Hypothalamus (tissue), 51 donors: ENCODE measurements at regions not wholly inside any gene's neighbourhood (a gene's known extent, or its start where the extent isn't known, plus 50 kb on each side); places are given as distances from the start of the nearest gene placed in this dataset.

Experiments used
- DNase-seq, 51 donors: peaks; one replicate each; lab custom pipeline; 2025; lab: John Stamatoyannopoulos, UW

DNA sequence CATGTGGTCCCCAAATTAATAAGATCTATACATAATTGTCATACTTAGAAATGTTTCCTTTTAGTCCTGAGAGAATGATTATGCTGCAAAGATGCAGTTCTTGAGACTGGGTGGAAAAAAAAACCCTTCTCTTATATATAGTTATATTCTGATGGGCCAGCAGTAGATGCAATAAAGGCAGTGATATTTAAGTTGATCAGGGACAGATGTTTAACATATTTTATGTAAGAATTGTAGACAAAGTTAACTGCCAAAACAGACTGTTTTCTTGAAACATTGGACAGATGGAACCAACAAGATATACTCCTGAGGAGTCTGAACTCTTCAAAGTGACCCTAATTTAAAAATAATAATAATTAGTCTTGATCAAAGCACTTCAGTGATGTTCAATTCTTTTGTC, 172.0 kb upstream of the LRIG1 start:
- DNase-seq: no peak

DNA sequence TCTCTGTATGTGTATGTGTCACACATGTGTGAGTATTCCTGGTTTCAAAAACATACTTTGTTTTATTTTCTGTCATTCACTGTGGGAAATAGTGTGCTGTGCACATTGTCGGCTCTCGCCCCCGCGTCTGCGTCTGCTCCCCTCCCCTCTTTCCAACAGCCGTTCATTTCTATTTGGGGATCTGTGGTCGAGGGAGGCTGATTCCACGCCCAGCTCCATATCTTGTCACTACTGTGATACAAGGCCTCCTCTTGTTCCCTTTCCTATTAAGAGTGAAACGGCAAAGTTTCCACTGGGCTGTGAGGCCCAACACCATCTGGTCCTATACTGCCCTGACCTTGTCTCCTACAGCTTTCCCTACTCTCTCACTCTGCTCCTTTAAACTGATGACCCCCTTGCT, 172.5 kb upstream of the LRIG1 start:
- no peak for DNase-seq

DNA sequence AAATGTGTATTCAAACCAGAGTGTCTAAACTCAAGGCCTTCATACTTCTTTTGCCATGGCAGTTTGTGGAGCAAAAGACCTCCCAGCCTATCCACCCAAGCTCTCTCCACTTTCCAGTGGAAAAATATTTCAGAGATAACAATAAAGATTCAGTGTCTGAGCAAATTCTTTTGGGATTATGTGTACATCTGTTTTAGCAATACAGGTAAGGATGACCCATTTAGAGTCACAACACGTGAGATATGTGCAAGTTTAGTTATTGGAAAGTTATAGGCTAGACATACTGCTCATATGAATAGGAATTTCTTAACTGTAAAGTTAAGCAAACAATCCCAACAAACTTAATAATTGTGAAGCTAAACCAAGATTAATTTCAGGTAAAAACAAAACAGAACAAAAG, 174.5 kb upstream of the LRIG1 start:
- DNase-seq: no peak

DNA sequence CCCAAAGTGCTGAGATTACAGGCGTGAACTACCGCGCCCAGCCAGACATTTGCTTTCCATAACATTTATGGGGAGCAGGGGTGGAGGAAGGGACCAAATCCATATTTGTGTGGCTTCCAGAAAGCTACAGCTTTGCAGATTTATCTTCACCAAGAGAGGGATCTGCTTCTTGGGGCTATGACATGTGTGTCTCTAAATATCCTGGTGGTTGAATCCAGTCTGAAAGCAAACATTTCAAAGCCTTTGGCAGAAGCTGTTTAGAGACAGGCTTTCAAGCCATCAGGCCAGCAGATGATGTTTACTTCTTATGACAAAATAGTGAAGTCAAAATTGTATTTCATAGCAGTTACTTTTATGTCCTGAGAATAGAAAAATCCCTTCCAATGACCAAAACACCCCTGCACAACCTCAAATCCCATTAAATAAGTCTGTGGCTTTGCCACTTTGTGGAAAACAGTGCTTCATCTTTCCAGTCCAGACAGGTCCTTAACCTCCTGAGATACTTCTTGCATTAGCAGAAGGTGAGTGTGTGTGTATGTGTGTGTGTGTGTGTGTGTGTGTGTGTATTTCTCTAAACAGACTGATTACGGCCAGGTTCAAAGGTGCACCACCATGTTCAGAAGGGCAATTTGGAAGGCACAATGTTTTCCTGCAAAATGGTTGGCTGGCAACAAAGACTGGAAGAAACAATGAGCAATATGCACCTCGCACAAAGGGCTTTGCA, 191.4 kb upstream of the LRIG1 start:
- no peak for DNase-seq

DNA sequence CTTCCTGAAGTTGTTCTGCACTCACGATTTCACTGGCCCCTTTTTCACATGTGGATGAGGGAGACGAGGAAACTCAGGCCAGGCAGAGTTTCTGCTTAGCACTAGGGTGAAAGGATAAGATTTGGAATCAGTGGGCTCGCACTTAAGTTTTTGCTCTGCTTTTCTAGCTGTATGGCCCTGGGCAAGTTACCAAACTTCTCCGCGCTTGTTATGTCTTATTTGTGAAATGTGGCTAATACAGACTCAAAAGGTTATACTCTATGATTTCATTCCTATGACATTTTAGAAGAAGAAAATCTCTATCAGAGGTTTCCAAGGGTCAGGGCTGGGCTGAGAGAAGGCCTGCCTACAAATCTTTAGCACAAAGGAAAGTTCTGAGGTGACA, 191.9 kb upstream of the LRIG1 start:
- DNase-seq: no peak

DNA sequence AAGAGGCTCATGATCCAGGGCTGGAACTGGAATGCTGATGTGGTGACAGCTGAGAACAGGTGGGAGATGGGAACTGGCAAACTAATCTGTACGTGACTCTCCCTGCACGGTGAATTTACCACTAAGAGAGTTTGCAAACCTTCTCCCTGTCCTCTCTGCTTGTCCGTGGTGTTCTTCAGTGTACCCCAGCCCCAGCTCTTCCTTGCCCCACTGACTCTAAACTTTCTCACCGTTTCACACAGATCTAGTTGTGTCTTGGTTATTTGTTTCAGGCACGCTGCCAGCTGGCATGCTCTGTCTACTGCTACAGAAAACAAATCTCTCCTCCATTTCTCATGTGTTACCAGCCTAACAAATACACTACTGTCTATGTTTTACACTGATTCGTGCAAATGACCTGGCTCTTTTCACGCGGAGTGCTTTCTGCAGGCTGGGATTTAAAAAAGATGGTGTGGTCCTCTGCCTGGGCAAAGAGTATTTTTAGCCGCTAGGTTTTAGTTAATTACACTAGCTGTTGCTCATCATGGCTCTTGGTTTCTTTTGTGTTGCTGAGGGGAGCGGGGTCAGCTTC, 192.7 kb upstream of the LRIG1 start:
- peak in 29 of 51 donors; percentile 0 to 55 (median 18) for DNase-seq

DNA sequence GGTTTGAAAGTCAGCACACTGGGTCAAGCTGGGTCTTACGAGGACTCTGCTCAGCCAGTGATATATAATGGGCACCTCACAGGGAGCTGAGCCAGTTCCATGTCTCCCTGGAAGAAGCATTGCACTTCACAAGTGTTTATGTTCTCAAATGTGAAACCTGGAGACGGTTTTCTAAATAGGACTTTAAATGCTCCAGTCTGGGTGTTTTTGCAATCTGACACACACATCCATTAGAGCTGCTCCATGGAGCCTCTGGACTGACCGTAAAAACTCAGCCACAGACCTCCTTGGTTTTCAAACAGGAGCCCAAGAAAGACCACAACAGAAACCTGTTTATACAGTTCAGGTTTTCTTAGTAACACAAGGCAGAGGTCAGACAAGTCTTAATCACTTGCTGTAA, 201.3 kb upstream of the LRIG1 start:
- DNase-seq: no peak

GRCh38 chr3:66703501-66703900, 202.7 kb upstream of the LRIG1 start:
- no peak for DNase-seq

DNA sequence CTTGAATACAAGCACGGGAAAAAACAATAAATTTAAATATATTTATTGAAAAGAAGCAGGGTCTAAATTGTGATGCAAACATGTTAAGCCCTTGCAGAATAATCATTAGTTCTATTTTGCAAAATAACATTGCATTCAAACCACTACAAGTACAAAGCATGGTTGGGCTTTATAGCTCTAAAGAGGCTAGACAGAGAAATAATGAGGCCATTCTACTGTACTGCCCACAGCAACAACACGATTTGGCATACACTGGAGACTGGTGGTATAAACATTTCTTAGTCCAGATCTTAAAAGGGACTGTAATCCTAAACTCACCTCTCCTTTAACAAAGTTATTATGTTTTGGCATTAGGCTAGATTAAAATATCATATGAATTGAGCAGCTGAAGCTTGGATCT, 204.3 kb upstream of the LRIG1 start:
- DNase-seq: no peak

DNA sequence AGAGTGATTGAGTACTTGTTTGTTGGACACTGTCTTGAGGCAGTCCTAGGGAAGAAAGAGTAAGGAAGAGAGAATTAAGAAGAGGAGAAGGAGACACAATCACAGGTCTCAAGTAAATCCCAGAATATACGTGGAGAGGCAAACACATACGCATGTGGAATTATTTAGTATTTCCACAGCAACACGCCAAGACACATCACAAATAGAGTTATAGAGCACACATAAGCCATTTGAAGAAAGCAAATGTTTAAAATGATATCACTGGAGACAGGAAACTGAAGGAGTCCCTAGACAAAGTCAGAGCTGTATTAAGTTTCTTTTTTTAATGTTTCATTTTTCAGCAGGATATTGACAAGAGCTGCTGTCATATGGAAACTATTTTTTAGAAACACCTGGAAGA, 206.1 kb upstream of the LRIG1 start:
- no peak for DNase-seq

DNA sequence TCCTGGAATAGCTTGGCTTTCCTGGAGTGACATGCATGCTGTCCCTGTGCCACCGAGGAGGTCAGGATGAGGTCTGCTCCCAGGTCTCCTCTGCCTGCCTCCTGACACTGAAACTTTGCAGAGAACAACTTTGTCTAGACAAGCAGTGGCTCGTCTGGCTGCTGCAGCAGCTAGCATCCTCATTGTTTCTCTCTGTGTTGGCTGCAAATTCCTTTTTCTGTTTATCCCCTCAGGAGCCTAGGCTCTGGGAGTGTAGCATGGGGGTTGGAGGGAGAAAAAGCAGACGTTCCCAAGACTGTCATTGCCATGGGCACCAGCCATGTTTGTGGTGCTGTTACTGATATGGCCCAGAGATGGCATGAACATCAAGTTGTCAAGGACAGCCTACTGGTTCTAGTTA, 208.7 kb upstream of the LRIG1 start:
- DNase-seq: no peak

GRCh38 chr3:66712210-66712609, 211.4 kb upstream of the LRIG1 start:
- DNase-seq: no peak

DNA sequence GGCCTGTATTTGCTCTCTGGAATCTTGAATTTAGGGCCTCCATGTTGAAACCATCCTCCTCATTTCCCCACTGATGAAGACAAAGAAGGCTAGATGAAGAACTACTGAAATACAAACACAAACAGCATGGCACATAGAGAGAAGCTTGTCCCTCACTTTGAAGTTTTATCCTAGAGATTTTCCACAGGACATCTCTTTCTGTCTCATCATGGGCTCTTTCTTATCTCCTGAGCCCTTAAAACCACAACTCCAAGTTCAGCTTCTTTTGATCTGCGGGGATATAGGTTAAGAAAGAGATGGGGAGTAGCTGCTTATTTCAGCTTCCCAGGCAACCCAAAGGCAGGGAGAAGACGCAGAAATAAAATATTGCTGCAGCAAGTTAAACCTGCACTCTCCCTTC, 213.1 kb upstream of the LRIG1 start:
- DNase-seq: no peak

DNA sequence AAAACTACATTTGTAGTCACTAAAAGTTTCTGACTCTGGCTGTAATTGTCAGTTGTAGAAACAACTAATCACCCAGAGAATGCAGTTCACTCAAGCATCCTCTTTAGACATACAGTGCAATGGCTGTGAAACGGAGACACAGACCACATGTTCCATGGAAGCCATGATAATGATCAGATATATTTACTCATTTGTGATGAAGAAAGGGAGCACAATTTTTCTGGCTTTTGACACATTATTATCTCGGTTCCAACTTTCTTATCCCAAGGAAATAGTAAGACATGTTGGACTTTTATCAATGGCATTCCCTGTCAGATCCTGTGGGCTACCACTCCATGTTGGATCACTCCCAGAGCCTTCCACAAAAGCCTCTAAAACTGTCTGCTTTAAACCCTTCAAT, 215.0 kb upstream of the LRIG1 start:
- no peak for DNase-seq

DNA sequence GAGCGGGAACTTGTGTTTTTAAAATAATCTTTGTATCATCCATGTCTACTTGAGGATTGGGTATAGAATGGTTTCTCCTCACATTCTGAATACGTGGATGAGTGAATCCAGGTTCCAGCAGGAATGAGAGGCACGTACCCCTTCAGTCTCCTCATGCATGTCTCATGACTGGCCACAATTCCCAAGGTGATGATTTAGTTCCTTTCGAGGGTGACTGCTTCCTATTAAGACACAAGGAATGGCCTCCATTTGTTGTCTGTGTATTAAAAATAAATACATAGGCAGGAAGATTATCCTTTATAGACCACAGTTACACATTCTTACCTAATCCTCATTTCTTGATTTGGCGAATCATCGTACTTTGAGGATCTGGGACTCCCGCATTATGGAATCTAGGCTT, 217.0 kb upstream of the LRIG1 start:
- DNase-seq: no peak

- no peak for DNase-seq
Measured at GRCh38 chr3:66719796-66720356, 219.1 kb upstream of the LRIG1 start.

- DNase-seq: no peak
Measured at GRCh38 chr3:66720508-66720907, 219.7 kb upstream of the LRIG1 start.

- no peak for DNase-seq
Measured at GRCh38 chr3:66722675-66723074, 221.9 kb upstream of the LRIG1 start.

- DNase-seq: no peak
Measured at GRCh38 chr3:66723231-66723630, 222.4 kb upstream of the LRIG1 start.

GRCh38 chr3:66729687-66730393, 229.0 kb upstream of the LRIG1 start:
- DNase-seq: no peak

DNA sequence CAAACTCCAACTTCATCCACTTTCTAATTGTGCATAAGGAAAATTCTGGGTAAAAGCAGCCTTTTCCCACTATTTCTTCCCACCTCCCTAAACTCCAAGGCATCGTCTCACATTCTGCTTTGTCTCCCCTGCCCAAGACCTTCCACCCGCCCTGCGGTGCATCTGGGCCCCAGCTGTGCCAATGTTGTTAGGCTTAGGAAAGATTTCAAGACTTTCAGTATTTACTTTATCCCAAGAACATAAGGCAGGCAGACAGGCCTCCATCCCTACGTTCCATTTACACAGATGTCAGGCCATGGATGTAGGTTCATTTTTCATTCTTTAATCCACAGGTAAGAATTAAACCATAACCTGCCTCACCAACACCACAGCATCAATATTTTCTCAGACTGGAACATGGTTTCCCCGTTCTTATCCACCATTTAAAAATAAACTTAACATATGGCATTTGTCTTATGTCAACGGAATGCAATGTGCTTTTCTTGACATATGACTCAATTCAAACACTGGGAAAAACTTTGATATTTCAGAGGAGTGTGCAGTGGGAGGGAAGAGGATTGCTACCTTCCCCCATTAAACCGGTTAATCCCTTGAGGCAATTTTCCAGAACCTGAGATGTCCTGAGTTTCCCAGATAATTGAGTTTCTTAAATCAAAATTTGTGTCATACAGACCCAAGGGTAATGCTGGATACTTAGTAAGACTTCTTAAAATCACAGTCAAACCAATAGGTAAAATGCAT, 238.0 kb upstream of the LRIG1 start:
- no peak for DNase-seq
